Upper lobe of right lung (tissue), 1 donor: ENCODE measurements at regions not wholly inside any gene's neighbourhood (a gene's known extent, or its start where the extent isn't known, plus 50 kb on each side); places are given as distances from the start of the nearest gene placed in this dataset.

ENCODE experiments used
- ATAC-seq: fragments of 200-7000 bp; cut with Tn5 transposase; one replicate; pipeline ENCODE4 v1.9.1; 2020; ENCODE audit warnings: mild to moderate bottlenecking, moderate library complexity
- DNase-seq: peaks from one replicate; pipeline ENCODE4 v3.0.0-alpha.2; 2020
- H3K27ac ChIP-seq: fragments of 200-600 bp; one replicate; pipeline ENCODE4 v1.8.0; 2022
- H3K27me3 ChIP-seq: fragments of 200-600 bp; one replicate; pipeline ENCODE4 v1.8.0; 2022; ENCODE audit warnings: mild to moderate bottlenecking
- H3K36me3 ChIP-seq: fragments of 200-600 bp; one replicate; pipeline ENCODE4 v1.8.0; 2022
- H3K4me1 ChIP-seq: fragments of 200-600 bp; one replicate; pipeline ENCODE4 v1.8.0; 2022
- H3K4me3 ChIP-seq: fragments of 200-600 bp; one replicate; pipeline ENCODE4 v1.8.0; 2022; ENCODE audit warnings: mild to moderate bottlenecking
- H3K9me3 ChIP-seq: fragments of 200-600 bp; one replicate; pipeline ENCODE4 v1.8.0; 2022
- intact Hi-C: fragments of 100-400 bp; cut with DNase I; formaldehyde crosslinking; loops from one replicate; pipeline ENCODE4 v1.11.0; 2022
- TF ChIP-seq, protein P1 (sequence below): fragments of 200-600 bp; IDR thresholded peaks from one replicate; pipeline ENCODE4 v1.8.0; 2022; ENCODE audit warnings: antibody characterized with exemption
- donor health status: DM: no; HTN: yes; CAD: no; lungs with severe emphysema.

DNA sequence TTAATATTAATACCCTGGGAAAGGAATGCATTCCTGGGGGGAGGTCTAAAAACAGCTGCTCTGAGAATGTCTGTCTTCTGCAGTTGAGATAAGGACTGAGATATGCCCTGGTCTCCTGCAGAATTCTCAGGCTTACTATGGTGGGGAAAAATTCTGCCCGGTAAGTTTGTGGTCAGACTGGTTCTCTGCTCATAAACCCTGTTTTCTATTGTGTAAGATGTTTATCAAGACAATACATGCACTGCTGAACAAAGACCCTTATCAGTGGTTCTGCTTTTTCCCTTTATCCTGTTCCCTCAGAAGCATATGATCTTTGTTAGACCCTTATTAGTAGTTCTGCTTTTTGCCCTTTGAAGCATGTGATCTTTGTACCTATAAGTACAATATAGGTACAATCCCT, 494.6 kb downstream of the CNTN6 start:
- no peaks in the 10 kb centered on the region for H3K4me1 ChIP-seq
- H3K27me3 ChIP-seq = no peaks in the 10 kb centered on the region
- H3K4me3 ChIP-seq = no peak overlapping the region
- no peak overlapping the region for H3K27ac ChIP-seq
- TF ChIP-seq, protein P1, sequence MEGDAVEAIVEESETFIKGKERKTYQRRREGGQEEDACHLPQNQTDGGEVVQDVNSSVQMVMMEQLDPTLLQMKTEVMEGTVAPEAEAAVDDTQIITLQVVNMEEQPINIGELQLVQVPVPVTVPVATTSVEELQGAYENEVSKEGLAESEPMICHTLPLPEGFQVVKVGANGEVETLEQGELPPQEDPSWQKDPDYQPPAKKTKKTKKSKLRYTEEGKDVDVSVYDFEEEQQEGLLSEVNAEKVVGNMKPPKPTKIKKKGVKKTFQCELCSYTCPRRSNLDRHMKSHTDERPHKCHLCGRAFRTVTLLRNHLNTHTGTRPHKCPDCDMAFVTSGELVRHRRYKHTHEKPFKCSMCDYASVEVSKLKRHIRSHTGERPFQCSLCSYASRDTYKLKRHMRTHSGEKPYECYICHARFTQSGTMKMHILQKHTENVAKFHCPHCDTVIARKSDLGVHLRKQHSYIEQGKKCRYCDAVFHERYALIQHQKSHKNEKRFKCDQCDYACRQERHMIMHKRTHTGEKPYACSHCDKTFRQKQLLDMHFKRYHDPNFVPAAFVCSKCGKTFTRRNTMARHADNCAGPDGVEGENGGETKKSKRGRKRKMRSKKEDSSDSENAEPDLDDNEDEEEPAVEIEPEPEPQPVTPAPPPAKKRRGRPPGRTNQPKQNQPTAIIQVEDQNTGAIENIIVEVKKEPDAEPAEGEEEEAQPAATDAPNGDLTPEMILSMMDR = no peak
- intact Hi-C loops = no loop called here
- no peaks in the 10 kb centered on the region for H3K9me3 ChIP-seq
- no peaks in the 10 kb centered on the region for H3K36me3 ChIP-seq
- no peak for ATAC-seq
- no peak for DNase-seq

DNA sequence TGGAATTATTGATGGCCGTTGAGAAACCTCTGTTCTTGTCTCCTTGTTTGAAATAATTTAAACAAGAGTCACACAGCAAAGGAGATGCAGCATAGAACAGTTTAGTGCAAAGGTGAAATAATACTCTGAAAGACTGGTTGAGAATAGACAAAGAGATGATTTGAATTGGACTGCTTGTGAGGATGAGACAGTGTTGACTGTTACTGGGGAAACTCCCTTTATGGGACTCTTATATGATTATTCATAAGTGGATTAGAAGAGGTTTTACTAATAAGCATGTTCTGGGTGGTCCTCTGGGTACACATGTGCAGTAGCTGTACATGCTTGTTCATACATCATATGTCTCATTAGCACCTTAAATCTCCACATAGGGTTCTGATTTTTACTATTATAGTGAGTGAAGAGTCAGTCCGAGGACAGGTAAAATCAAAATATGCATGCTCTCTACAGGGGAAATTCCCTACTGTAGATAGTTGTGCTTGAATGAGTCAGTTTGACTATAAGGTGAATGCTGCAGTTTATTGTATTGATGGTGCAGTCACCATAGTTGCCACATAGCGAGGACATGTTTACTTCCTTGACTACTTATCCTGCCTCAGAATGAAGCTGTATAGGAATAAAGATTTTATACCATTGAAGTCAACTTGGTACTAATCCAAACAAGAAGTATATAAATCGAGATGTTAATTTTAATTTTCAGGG, 498.7 kb downstream of the CNTN6 start:
- DNase-seq (no peak), ATAC-seq (no peak)
- Histone ChIP-seq H3K4me3 (no peak overlapping the region), H3K4me1 (no peaks in the 10 kb centered on the region), H3K27me3 (no peaks in the 10 kb centered on the region), H3K36me3 (no peaks in the 10 kb centered on the region), H3K9me3 (no peaks in the 10 kb centered on the region), H3K27ac (no peak overlapping the region)
- intact Hi-C loops = no loop called here
- TF ChIP-seq, protein P1 = no peak

DNA sequence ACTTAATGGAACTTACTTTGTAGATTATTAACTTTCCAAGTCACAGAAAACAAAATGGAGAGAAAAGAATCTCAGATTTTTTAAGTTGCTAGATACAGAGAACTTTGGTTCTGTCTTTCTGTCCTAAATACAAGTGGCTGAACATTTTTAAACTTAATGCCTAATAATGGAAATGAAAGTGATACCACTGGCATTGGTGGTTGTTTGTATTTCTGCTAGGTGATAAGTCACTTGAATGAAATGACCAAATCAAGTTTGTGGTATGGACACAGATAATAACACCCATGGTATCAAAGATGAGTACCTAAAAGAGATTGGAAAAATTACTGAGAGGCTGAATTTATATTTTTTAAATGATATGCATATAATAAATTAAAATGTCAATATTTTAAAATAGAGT, 502.1 kb downstream of the CNTN6 start:
- Histone ChIP-seq H3K9me3 (no peaks in the 10 kb centered on the region), H3K4me1 (no peaks in the 10 kb centered on the region), H3K27me3 (no peaks in the 10 kb centered on the region), H3K4me3 (no peak overlapping the region), H3K36me3 (no peaks in the 10 kb centered on the region), H3K27ac (no peak overlapping the region)
- intact Hi-C loops = no loop called here
- ATAC-seq (no peak), DNase-seq (no peak)
- TF ChIP-seq, protein P1 = no peak

DNA sequence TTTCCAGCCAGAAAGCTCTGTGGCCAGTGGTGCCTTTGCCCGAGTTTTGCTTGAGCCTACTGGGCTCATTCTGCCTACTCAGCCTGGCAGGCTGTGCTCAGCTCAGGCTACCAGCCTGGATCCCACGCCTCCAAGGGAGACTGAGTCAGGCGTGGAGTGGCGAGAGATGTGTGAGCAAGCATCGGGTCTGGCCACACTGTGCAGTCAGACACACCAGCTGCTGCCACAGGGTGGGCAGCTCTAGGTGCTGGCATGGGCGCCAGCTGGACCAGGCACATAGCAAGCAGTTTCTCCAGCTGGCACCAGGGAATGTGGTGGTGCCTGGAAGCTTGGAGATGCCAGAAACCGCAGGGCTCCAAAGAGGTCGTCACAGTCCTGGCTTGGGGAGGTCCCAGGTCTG, 498.5 kb upstream of the CNTN4 start:
- ATAC-seq (peak; percentile 24), DNase-seq (no peak)
- intact Hi-C loops = no loop called here
- Histone ChIP-seq H3K4me3 (no peak overlapping the region), H3K27me3 (no peaks in the 10 kb centered on the region), H3K9me3 (no peaks in the 10 kb centered on the region), H3K27ac (no peak overlapping the region), H3K36me3 (no peaks in the 10 kb centered on the region), H3K4me1 (no peaks in the 10 kb centered on the region)
- TF ChIP-seq, protein P1 = no peak

DNA sequence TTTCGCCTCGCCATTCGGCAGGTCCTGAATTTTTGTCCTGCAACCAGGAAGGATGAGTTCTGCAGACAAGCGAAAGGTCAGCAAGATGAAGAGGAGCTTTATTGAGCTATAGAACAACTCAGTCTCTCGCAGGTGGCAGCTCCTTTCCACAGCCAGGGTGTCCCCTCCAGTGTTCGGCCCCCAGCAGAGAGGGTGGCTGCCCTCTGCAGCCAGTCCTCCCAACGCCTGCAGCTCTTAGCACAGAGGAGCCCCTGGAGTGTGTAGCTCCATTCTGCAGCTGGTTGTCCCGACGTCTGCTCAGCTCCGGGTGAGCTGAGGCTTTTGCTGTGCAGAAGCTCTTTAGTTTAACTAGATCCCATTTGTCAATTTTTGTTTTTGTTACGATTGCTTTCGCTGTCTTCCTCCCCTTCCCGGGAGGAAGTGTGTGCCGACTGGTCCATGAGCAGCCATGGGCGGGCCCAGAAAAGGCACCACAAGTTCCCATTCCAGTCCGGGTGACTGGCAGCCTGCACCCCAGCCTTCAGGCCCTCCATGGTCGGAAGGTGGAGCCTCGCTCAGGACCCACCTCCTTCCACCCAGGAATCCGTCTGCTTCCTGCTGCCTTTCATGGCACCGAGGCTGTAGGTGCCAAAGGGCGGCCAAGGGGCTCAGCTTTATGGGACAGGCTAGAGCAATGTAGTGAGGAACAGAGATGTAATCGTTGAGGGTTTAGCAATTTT, 497.8 kb upstream of the CNTN4 start:
- no peak for DNase-seq

More for the DNA sequence above, 497.8 kb upstream of the CNTN4 start:
- H3K27me3 ChIP-seq = no peaks in the 10 kb centered on the region
- TF ChIP-seq, protein P1 = no peak
- intact Hi-C loops = no loop called here
- H3K27ac ChIP-seq = no peak overlapping the region
- H3K36me3 ChIP-seq = no peaks in the 10 kb centered on the region
- peak; percentile 29 for ATAC-seq
- no peak overlapping the region for H3K4me3 ChIP-seq
- no peaks in the 10 kb centered on the region for H3K4me1 ChIP-seq
- no peaks in the 10 kb centered on the region for H3K9me3 ChIP-seq
